Mesodermal cell (in vitro differentiated cells): ENCODE measurements at regions not wholly inside any gene's neighbourhood (a gene's known extent, or its start where the extent isn't known, plus 50 kb on each side); places are given as distances from the start of the nearest gene placed in this dataset.

ENCODE experiments used
- H3K27ac ChIP-seq: 2 replicates; pipeline ENCODE4 v1.7.0; 2013; ENCODE audit warnings: mild to moderate bottlenecking, low read depth, low read length, moderate library complexity; ENCODE audit not compliant: severe bottlenecking
- H3K36me3 ChIP-seq: 2 replicates; pipeline ENCODE4 v1.7.1; 2013; ENCODE audit warnings: mild to moderate bottlenecking, low read length, moderate library complexity; ENCODE audit not compliant: control insufficient read depth, insufficient read depth
- H3K4me1 ChIP-seq: one replicate; pipeline ENCODE4 v1.7.1; 2013; ENCODE audit warnings: mild to moderate bottlenecking, low read length; ENCODE audit not compliant: insufficient read depth, control insufficient read depth, poor library complexity, severe bottlenecking
- H3K4me3 ChIP-seq: 2 replicates; pipeline ENCODE4 v1.7.0; 2013; ENCODE audit warnings: low read length, control low read depth, mild to moderate bottlenecking; ENCODE audit not compliant: insufficient read depth, poor library complexity, severe bottlenecking; ENCODE audit errors: extremely low read depth
- H3K9me3 ChIP-seq: 2 replicates; pipeline ENCODE4 v1.7.1; 2013; ENCODE audit warnings: mild to moderate bottlenecking, low read length, moderate library complexity; ENCODE audit not compliant: control insufficient read depth
- WGBS, 2 experiments: methylation state at CpG; one replicate each; pipeline ENCODE4 v1.1.5; 2013; ENCODE audit warnings: missing lambda C conversion rate in 2 of 2; ENCODE audit not compliant: insufficient coverage in 2 of 2; 5-methylcytosine and 5-hydroxymethylcytosine counted together

DNA sequence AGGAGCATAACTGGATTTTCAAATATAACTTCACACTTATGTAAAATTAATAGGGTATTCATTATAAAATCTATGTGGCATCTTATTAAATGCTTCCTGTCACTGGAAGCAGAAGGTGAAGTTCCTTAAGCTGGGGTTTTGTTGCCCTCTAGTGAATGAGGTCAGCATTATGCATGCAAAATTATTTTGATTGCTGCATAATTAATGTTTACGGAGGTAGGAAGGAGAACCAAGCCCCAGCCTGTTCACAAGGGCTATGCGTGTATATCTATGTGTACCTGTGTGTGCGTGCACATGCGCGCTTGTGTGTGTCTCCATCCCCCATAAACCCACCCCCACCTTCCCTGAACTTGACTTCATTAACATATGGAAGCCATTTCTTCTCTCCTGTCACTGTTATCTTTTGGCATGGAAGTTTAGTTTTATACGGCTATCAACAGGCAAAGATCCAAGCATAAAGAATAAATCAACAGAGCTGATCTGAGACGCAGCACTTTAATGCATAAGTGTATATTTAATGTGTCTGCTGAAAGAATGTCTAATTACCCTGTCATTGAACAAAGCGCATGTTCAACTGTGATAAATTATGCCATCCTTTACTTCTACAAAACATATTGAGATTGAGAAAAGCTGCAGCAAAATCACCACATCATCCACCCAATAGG is 90.2 kb upstream of the CDH4 start:
- no peaks in the 10 kb centered on the region for H3K9me3 ChIP-seq
- no peaks in the 10 kb centered on the region for H3K4me1 ChIP-seq
- H3K27ac ChIP-seq: no peak overlapping the region
- 100% methylated on average over 1 of the region's 8 CpGs; no CpG with 5 or more reads in 1 of the 2 experiments for WGBS, 2 experiments
- no peak overlapping the region for H3K4me3 ChIP-seq
- no peaks in the 10 kb centered on the region for H3K36me3 ChIP-seq

DNA sequence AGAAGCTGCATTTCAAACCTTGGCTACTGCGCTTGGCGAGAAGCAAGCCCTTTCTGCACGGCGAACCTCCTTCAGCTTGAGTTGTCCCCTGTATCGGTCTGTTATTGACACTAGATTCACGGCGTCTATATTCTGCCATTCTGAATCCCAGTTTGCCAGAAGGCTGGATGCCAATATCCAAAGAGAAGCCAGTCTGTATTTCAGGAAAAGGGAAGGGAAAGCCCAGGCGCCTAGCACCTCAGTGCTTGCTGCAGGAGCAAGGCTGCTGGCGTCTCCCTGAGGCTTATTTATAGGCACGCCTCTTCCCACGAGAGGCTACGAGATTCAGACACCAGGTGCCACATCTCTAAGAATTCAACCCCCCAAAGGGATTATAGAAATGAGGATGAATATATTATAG is 89.6 kb upstream of the CDH4 start:
- Histone ChIP-seq H3K9me3 (no peaks in the 10 kb centered on the region), H3K36me3 (no peaks in the 10 kb centered on the region), H3K4me1 (no peaks in the 10 kb centered on the region), H3K4me3 (no peak overlapping the region), H3K27ac (no peak overlapping the region)
- 89 to 94% methylated on average over 8 to 9 of the region's 12 CpGs for WGBS, 2 experiments

DNA sequence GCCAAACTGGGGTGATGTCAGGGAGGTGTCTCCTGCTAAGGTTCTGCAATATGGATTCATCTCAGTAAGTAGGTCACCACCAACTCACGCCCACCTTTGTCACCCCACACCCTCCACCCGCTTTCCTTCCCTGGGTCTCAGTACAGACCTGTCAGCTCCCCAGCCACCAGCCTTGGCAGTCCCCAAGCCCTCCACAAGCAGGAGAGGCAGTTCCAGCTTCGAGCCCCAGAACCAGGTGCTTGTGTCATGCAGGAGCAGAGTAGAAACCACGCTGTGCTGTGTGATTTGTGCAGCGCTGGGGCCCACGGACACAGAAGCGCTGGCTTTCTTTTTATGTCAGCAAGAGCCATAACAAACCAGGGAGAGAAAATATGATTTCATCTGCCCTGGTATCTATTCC is 89.0 kb upstream of the CDH4 start:
- Histone ChIP-seq H3K4me3 (no peak overlapping the region), H3K4me1 (no peaks in the 10 kb centered on the region), H3K27ac (no peak overlapping the region), H3K36me3 (no peaks in the 10 kb centered on the region), H3K9me3 (no peaks in the 10 kb centered on the region)
- WGBS, 2 experiments: 90 to 93% methylated on average over 5 of the region's 7 CpGs

- H3K9me3 ChIP-seq: no peaks in the 10 kb centered on the region
- H3K36me3 ChIP-seq: no peaks in the 10 kb centered on the region
- no peaks in the 10 kb centered on the region for H3K4me1 ChIP-seq
- WGBS, 2 experiments: 79 to 100% methylated on average over 1 to 2 of the region's 3 CpGs
- H3K4me3 ChIP-seq: no peak overlapping the region
- H3K27ac ChIP-seq: no peak overlapping the region
These were observed 85.7 kb upstream of the CDH4 start for GRCh38 chr20:61166324-61166723.

DNA sequence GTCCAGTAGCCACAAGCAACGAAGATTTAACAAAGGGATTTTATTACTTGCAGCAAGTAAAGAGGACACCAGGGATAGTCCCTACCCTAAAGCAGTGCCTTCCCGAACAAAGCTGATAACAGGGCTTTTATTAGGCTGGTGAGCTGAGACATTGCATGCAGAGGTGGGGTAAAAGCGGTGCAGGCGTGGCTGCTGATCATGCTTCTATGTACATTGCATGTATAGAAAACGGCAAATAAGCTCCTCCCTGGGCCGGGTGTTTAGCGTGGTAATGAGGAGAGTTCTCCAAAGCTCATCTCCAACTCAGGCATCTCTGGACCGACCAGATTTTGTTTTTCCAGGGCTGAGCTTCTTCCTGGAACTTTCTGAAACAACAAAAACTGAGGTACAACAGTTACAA is 83.5 kb upstream of the CDH4 start:
- Histone ChIP-seq H3K4me3 (no peak overlapping the region), H3K27ac (no peak overlapping the region), H3K4me1 (no peaks in the 10 kb centered on the region), H3K36me3 (no peaks in the 10 kb centered on the region), H3K9me3 (no peaks in the 10 kb centered on the region)
- 86 to 92% methylated on average over 8 of the region's 8 CpGs for WGBS, 2 experiments

DNA sequence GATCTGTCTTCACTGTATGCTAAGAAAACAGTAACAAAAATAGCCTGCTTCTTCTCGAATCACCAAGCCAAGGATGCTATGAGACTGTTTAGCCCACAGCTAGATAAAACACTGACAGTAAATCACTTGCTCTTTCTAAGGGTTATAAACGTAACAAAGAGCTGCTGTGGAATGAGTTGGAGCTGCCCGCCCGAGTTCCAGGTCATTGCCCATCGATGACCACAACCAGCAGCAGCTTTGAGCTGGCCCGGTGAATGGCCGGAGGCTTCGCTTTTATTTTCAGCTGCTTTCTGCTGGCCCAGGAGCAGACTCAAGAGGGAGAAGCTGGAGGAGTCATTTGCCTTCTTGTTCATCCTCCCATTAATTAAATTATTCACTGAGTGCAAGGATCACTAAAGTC is 82.2 kb upstream of the CDH4 start:
- no peak overlapping the region for H3K4me3 ChIP-seq
- no peak overlapping the region for H3K27ac ChIP-seq
- 82 to 85% methylated on average over 6 to 7 of the region's 8 CpGs for WGBS, 2 experiments
- no peaks in the 10 kb centered on the region for H3K9me3 ChIP-seq
- no peaks in the 10 kb centered on the region for H3K36me3 ChIP-seq
- no peaks in the 10 kb centered on the region for H3K4me1 ChIP-seq

GRCh38 chr20:61170496-61171320 is 81.4 kb upstream of the CDH4 start:
- WGBS, 2 experiments: 53 to 56% methylated on average over 8 to 10 of the region's 11 CpGs
- Histone ChIP-seq H3K4me1 (no peaks in the 10 kb centered on the region), H3K36me3 (no peaks in the 10 kb centered on the region)

GRCh38 chr20:61173267-61173666 is 78.8 kb upstream of the CDH4 start:
- no peak overlapping the region for H3K4me3 ChIP-seq
- H3K36me3 ChIP-seq: no peaks in the 10 kb centered on the region
- 95 to 100% methylated on average over 2 of the region's 2 CpGs for WGBS, 2 experiments
- H3K4me1 ChIP-seq: no peaks in the 10 kb centered on the region
- H3K9me3 ChIP-seq: no peaks in the 10 kb centered on the region
- no peak overlapping the region for H3K27ac ChIP-seq

More at GRCh38 chr20:61170496-61171320, 81.4 kb upstream of the CDH4 start:
- no peak overlapping the region for H3K27ac ChIP-seq
- no peak overlapping the region for H3K4me3 ChIP-seq
- H3K9me3 ChIP-seq: no peaks in the 10 kb centered on the region

- H3K4me3 ChIP-seq: no peak overlapping the region
- no peaks in the 10 kb centered on the region for H3K36me3 ChIP-seq
- 89 to 91% methylated on average over 4 of the region's 4 CpGs for WGBS, 2 experiments
- H3K4me1 ChIP-seq: no peaks in the 10 kb centered on the region
- H3K27ac ChIP-seq: no peak overlapping the region
- H3K9me3 ChIP-seq: no peaks in the 10 kb centered on the region
These were observed 77.9 kb upstream of the CDH4 start for GRCh38 chr20:61173961-61174725.

GRCh38 chr20:61176874-61177273 is 75.2 kb upstream of the CDH4 start:
- no CpG with 5 or more reads among the region's 1 CpG for whole genome bisulfite sequencing, 2 experiments
- no peaks in the 10 kb centered on the region for H3K36me3 ChIP-seq

More at GRCh38 chr20:61176874-61177273, 75.2 kb upstream of the CDH4 start:
- Histone ChIP-seq H3K4me1 (no peaks in the 10 kb centered on the region), H3K4me3 (no peak overlapping the region), H3K27ac (no peak overlapping the region), H3K9me3 (no peaks in the 10 kb centered on the region)
